ENCODE measurements at regions not wholly inside any gene's neighbourhood (a gene's known extent, or its start where the extent isn't known, plus 50 kb on each side); places are given as distances from the start of the nearest gene placed in this dataset.

DNA sequence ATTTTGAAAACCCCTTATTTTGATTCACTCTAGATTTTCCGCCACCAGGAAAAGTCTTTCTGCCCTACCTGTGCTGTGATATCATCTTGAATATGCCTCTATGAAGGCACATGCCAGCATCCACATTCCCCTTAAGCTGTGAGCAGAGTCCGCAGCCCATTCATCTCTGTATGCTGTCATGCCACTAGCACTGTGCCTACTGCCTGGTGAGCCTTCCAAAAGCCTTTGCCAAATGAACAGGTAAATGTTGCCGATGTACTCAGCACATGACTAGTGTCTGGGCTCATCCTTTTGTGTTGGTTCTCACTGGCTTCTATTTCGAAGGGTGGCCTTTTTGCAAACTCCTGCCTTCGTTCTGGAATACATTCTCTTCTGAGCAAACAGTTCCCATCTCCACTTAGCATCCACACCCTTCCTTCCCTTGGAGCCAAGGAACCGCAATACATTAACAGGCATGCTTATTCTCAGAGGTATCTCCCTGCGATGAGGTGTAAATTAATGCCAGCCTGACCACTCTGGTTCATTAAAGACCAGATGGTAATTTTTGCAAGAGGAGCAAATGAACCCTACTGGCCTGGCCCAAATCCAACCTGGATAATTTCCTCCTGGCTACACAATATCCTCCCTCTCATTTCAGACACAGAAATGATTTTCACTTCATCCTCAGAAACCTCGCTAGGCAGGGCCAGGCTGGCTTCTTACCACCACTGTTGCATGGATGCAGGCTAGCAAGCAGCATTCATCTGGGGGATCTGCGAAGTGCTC, 339.7 kb upstream of the NFE2L3 start:
- ATAC-seq, result no peak
- Mint-ChIP-seq H3K36me3 (ENCODE audit: low read depth) (no peaks in the 10 kb centered on the region), H3K9me3 (no peaks in the 10 kb centered on the region), H3K27me3 (peaks cover 6% of the 10 kb centered on the region), H3K27ac (no peak overlapping the region), H3K4me1 (ENCODE audit: low read depth) (no peaks in the 10 kb centered on the region), H3K4me3 (no peak overlapping the region)
- no peak for TF ChIP-seq CTCF (IDR thresholded peaks at IDR 0.05)
- POLR2A ChIA-PET, result no interaction called here
- DNase-seq, result no peak
- intact Hi-C loops (cut with micrococcal nuclease), result no loop called here
- CTCF ChIA-PET, result no interaction called here

DNA sequence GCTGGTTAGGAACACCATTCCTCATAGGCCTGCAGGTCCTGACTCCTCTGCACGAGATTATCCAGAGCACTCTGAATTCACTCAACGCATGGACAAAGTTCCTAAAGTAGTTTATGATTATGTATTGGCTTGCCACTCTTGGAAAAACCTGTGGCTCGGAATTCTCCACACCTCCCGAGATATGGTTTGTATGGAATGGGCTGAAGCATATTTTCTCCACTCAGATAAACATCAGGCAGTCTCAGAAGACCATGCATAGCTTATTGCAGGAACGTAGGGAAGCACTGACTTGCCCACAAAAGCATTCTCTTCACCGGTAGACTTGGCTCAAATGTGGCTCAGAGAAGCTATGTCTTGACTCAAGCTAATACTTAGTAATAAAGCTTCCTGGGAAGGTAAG, 338.6 kb upstream of the NFE2L3 start:
- DNase-seq, result no peak
- TF ChIP-seq CTCF (IDR thresholded peaks at IDR 0.05), result no peak
- ChIA-PET CTCF (no interaction called here), POLR2A (no interaction called here)
- peaks cover 6% of the 10 kb centered on the region for H3K27me3 Mint-ChIP-seq
- H3K9me3 Mint-ChIP-seq, result no peaks in the 10 kb centered on the region
- no peak overlapping the region for H3K4me3 Mint-ChIP-seq
- intact Hi-C loops (cut with micrococcal nuclease), result no loop called here
- H3K4me1 Mint-ChIP-seq (ENCODE audit: low read depth), result no peaks in the 10 kb centered on the region
- no peak overlapping the region for H3K27ac Mint-ChIP-seq
- H3K36me3 Mint-ChIP-seq (ENCODE audit: low read depth), result no peaks in the 10 kb centered on the region
- ATAC-seq, result no peak

GRCh38 chr7:25815711-25816110, 336.3 kb upstream of the NFE2L3 start:
- no peak for DNase-seq
- Mint-ChIP-seq H3K27me3 (peaks cover 8% of the 10 kb centered on the region), H3K9me3 (no peaks in the 10 kb centered on the region), H3K36me3 (ENCODE audit: low read depth) (no peaks in the 10 kb centered on the region), H3K4me3 (no peak overlapping the region), H3K27ac (no peak overlapping the region), H3K4me1 (ENCODE audit: low read depth) (no peaks in the 10 kb centered on the region)
- ChIA-PET POLR2A (no interaction called here), CTCF (no interaction called here)
- intact Hi-C loops (cut with micrococcal nuclease), result no loop called here
- no peak for TF ChIP-seq CTCF (IDR thresholded peaks at IDR 0.05)
- no peak for ATAC-seq

DNA sequence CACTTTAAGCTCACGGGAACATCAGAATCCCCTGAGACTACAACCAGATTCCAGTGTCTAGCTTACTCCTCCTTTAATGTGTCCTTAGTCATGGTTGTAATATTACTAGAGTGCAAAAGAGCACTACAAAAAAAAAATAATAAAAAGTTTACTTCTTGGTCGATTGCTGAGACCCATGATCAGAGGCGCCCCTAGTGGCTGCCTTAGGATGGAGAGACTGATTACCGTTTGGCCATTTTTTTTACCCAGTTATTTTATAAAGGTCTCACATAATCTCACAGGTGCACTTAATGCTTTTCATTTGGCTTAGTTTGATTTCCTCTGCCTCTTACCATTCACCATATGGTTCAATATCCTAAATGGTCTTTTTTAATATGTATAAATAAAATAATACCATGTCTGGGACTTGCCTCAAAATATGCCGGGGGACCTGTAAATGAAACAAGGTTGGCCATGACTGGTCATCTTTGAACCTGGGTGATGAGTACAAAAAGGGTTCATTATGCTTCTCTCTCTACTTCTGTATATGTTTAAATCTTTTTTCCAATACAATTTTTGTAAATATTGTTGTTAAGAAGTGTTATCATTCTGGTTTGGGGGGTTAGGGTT, 331.5 kb upstream of the NFE2L3 start:
- no peaks in the 10 kb centered on the region for H3K4me1 Mint-ChIP-seq (ENCODE audit: low read depth)
- DNase-seq, result peak; percentile 25
- no peak overlapping the region for H3K27ac Mint-ChIP-seq
- H3K4me3 Mint-ChIP-seq, result no peak overlapping the region
- TF ChIP-seq CTCF (IDR thresholded peaks at IDR 0.05), result peak; percentile 45
- H3K36me3 Mint-ChIP-seq (ENCODE audit: low read depth), result no peaks in the 10 kb centered on the region
- CTCF ChIA-PET, result interaction anchor here (0.9 kb wide), 2 partner anchors 23 to 34 kb away, joined by 3 read pairs; no protein-coding TSS in a partner anchor
- intact Hi-C loops (cut with micrococcal nuclease), result no loop called here
- POLR2A ChIA-PET, result no interaction called here
- peaks cover 19% of the 10 kb centered on the region for H3K27me3 Mint-ChIP-seq
- no peak for ATAC-seq
- H3K9me3 Mint-ChIP-seq, result no peaks in the 10 kb centered on the region

DNA sequence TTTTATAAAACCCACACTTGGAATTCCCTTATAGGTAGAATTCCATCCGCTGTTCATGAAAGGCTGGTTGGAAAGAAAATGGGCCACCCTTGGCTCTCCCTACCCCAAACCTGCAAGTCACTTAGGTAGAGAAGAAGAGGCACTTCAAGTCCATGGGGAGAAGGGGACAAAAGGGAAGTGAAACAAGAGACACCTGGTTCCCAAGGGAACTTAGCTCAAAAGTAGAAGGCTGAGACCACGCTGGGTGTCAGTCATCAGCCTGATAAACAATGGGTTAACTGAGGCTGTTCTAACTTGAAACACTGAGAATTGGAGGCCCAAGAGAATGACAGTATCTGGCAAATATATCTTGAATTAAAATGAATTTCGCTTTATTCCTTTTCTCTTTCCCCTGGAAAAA, 330.8 kb upstream of the NFE2L3 start:
- ATAC-seq, result no peak
- Mint-ChIP-seq H3K36me3 (ENCODE audit: low read depth) (no peaks in the 10 kb centered on the region), H3K27ac (no peak overlapping the region), H3K9me3 (no peaks in the 10 kb centered on the region), H3K27me3 (peaks cover 17% of the 10 kb centered on the region), H3K4me1 (ENCODE audit: low read depth) (no peaks in the 10 kb centered on the region), H3K4me3 (no peak overlapping the region)
- POLR2A ChIA-PET, result no interaction called here
- TF ChIP-seq CTCF (IDR thresholded peaks at IDR 0.05), result no peak
- CTCF ChIA-PET, result interaction anchor here (0.8 to 0.9 kb wide), 2 partner anchors 31 to 34 kb away, joined by 3 read pairs; no protein-coding TSS in a partner anchor
- intact Hi-C loops (cut with micrococcal nuclease), result no loop called here
- no peak for DNase-seq

Data from activated CD8-positive, alpha-beta T cell treated with anti-CD3 and anti-CD28 coated beads for 36 hours (primary cell).